NOMO-1 treated with DMSO at 0.1 percent for 48 hours (cell line): ENCODE measurements at regions not wholly inside any gene's neighbourhood (a gene's known extent, or its start where the extent isn't known, plus 50 kb on each side); places are given as distances from the start of the nearest gene placed in this dataset.

Source experiments
- DNase-seq: peaks from one replicate; lab custom pipeline; 2025; ENCODE audit not compliant: unreplicated experiment; lab: John Stamatoyannopoulos, UW

GRCh38 chr21:16011719-16012118 lies 281.9 kb downstream of the USP25 start:
- no peak for DNase-seq

DNA sequence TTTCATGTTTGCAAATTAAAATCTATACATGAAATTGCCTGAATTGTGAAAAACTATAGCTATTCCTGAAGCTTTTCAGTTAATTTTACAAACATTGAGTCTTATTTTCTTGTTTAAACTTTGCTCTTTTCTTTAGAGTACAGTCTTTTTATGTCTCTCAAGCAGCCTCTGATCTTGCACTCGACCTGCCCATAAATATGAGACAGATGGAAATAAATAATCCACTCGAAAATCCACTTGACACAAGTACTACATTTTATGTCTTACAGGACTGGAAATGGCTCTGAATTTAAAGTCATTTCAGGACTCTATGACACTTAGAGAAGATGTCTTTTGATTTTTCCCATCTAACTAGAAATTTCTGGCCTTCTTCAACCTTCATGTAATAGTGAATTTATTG lies 283.8 kb downstream of the USP25 start:
- DNase-seq: no peak

GRCh38 chr21:16020878-16021277 lies 291.1 kb downstream of the USP25 start:
- DNase-seq: no peak

DNA sequence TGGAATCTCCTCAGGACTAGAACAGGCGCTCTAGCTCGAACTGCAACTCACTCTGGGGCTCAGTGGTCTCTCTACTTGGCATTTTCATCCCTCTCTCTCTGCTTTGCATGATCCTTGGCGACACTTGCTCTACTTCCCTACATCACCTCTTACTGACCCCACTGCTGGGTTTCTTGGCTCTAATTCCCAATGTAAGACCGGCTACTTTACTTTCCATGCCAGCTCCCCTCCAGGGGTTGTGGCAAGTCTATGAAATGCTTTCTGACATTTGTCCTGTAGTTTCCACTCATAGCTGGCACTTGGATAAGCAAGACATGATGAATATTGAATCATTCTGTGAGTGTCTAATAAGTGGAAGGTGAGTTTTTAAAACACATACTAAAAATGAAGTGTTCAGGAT lies 292.3 kb downstream of the USP25 start:
- no peak for DNase-seq

- no peak for DNase-seq
Measured at GRCh38 chr21:16022921-16023320, 293.1 kb downstream of the USP25 start.

- no peak for DNase-seq
Measured at GRCh38 chr21:16028142-16028541, 298.4 kb downstream of the USP25 start.

DNA sequence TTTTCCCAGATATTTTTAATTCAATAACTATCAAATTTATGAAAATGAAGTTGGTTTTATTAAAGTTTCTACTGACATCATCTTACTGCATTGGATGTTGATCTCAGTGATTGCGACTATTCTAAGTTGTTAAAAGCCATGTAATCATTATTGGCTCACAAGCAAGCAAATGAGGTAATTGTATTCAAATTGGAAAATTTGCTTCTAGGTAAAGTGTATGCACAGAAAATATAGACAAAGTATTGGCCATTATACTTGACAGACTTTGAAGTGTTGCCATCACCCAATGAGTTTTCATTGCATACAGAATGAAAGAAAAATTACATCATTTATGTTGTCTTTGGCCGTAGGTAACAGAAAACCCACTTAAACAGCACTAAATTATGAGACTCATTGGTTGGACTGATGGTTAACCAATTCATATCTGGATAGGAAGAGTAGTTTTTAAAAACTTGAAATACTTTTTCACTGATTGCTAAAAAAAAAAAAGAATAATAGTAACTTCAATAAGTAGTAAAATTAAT lies 299.2 kb downstream of the USP25 start:
- DNase-seq: no peak

DNA sequence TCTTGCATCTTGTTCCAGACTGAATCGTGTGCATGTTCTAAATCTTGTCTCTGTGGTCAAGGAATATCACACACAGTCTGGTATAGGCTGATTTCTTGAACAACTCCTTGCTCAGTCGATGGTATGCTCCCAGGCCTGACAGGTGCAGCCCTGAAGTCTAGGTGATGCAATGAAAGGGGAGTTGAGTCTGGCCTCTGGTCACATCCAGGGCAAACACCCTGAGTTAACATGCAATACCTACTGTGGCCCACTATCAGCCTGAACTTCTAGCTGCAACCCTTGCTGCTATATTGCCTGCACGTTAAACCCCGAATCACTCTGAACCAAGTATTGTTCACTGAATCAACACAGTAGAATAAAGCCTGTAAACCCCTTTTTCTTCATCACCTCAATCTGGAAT lies 303.4 kb downstream of the USP25 start:
- DNase-seq: no peak

DNA sequence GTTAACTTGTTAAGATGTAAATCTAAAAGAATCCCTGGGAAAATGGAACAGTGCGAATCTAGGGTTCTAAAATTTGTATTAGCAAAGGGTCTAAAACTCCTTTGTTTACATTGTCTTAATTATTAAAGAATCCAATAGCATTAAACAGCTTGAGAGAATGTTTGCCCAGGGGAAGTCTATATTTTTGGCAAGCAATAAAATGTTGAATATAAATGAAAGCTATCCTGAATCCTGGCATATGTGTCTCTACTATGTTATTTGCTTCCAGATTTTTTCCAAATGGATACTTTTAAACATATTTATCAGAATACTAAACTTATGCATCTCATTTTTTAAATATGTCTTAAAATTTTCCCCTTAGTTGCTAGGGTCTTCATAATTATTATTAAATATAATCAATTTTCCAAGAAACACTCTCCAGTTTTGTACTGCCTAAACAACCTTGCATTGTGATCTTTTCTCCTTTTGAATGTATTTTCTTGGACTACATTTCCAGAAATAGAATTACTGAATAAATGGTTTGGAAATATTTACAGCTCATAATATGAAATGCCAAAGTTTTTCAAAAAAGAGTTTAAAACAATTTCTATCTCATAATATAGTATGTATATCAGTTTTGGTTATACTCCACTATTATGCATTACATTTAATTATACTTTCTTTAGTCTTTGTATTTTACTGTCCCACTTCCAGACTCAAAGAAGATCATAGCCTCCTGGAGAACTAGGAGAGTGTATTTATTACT lies 304.8 kb downstream of the USP25 start:
- DNase-seq: no peak

GRCh38 chr21:16037421-16037955 lies 307.7 kb downstream of the USP25 start:
- no peak for DNase-seq

DNA sequence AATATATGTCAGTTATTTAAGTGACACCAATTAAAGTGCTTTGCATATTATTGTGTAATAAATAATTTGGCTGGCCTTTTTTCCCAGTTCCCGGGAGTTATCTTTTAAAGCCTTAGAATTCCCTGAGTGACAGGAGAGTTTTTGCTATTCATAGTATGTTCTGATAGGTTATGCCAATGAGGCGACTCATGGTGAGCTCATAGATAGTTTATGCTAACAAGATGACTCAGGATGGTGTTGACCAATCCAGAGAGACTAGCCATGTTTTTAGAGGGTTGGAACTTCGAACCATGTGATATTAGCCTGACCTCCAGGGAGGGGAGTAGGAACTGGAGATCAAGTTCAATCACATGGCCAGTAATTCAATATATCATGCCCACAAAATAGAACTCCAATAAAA lies 310.8 kb downstream of the USP25 start:
- DNase-seq: no peak

DNA sequence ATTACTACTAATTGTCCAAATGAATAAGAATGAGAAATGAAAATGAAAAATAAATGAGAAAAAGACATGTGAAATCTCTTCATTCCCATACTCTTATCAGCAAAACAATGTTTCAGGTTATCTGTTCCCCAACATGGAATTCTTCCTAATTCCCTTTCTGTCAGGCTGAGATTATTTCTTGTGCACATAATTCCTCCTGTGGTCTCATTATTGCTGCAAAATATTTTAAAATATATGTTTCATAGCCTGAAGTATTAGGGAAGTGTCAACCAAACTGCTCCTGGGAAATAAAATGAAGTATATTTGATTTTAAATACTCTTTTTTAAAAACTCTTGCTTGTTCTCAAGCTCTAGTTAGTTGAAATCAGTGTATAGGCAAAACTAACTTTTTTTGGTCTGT lies 314.9 kb downstream of the USP25 start:
- DNase-seq: no peak

DNA sequence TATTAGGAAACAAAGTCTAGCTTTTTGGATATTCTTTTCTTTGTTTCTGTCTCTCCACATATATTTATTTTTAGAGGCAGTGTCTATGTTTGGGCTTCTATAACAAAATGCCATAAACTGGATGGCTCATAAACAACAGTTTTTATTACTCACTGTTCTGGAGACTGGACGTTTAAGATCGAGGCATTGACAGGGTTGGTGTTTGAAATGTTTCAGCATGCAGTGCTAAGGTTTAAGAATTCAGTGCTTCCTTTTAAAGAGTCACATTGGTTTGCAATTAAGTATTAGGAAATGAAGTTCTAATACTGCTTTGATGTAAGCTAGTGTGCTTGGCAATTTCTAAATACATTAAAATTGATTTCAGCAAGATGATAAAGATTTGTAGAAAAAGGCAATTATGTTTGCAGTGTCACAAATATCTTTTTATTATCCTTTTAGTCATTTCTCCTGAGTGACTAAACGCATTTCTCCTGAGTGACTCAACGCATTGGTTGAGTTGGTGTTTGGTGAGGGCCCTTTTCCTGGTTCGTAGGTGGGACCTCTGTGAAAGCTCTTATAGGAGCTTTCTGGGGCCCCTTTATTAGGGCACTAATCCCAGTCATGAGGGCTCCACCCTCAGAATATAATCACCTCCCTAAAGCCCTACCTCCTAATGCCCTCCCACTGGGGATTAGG lies 317.0 kb downstream of the USP25 start:
- DNase-seq: no peak

DNA sequence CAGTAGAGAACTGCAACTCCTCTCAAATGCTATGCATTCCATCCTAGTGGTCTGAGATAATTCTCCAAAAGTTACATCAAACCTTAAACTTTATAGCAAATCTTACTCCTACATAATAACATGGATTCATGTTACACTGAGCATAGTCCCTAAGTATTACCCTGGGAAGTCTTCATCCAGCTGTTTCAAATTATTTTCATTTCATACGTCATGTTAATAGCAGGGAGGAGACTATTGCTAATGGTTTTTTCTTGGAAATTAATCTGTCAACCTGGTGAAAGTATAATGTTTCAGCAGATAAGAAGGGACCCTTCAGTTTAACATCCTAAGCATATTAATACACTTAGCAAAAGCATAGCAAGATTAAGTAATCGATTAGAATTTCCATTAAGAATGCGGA lies 318.1 kb downstream of the USP25 start:
- DNase-seq: no peak

GRCh38 chr21:16055014-16055413 lies 325.2 kb downstream of the USP25 start:
- DNase-seq: no peak

DNA sequence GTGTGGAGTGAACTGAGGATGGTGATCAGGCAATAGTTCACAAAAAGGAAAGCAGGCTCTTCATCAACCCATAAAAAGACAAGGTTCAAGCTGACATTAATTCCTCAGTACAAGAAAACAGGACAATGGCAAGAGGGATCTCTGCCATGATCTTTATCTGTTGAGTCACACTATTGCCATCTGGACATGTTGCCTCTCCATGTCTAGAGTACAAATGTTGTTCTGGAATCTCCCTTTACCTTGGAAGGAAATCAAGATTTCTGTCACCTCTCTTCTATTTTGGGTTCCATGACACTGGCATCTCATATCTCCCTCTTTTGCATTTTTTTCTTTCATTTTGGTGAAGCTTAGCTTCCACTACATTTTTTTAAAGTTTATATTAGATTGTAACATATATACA lies 329.1 kb downstream of the USP25 start:
- no peak for DNase-seq

DNA sequence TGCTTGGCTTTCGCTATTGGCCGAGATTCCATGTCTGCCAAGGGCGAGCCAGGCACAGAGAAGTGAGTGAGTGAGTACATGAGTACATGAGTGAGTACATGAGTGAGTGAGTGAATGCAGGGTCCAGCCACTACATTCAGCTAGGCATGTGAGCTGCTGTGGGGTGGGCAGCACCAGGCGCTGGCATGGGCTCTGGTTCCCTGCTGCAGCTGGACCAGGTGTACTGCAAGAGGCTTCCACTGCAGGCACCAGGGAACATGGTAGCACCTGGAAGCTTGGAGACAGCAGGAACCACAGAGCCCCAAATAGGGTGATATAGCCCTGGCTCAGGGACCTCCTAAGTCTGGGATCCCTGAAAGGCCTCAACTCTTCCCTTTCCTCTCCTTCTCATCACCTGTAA lies 330.2 kb downstream of the USP25 start:
- DNase-seq: no peak

DNA sequence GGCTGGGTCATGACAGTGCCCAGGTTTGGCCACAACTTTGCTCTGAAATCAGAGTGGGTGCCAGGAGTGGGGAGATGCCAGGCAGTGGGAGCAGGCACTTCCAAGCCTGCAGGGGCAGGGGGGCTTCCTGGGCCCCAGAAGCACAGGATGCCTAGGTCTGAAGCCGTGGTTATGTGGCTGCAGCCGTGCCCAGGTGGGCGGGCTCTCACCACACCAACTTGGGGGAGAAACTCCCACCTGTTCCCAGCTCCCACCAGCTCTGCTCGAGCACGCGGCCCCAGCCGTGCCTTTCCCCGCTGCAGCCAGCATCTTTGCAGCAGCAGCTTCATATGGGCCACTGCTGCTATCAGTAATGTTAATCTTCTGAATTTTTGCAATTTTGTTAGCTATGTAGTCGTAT lies 331.4 kb downstream of the USP25 start:
- no peak for DNase-seq

- DNase-seq: no peak
Measured at GRCh38 chr21:16069178-16070112, 339.7 kb downstream of the USP25 start.

DNA sequence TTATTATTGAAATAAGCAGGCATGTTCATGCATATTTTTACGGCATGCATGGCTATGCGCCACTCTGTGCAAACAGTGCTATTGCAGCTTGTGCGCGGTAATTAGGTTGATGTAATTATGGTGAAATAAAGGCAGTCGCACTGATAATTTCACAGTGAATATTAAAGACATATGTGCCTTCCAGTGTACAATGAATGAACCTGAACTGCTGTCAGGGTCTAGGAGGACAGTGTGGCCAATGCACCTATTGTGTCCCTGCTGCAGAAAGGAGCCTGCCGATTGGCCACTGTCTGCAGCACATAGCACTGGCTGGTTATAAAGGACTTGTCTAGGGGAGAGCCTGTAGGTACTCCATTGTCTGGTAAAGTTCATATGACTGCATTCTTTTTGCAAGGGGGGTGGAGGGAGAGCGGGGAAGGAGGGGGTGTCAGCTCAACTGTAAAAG lies 340.4 kb downstream of the USP25 start:
- DNase-seq: no peak

DNA sequence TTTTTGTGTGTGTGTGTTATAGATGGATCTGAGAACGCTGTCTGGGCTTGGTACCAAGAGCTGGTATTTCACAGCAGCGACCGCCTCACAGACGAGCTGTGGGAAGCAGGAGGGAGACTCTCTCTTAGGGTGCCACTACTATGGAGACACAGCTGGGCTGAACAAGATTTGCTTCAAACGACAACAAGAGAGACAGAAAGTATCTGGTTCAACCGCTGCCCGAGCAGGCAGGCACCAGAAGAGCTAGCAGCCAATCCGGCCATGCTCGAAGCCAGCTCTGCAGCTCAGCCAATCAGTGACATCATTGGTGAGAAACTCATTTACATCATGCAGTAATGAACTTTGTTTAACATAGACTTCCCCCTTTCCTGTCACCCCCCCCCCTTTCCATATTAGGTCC lies 341.3 kb downstream of the USP25 start:
- DNase-seq: no peak
